ENCODE measurements at regions not wholly inside any gene's neighbourhood (a gene's known extent, or its start where the extent isn't known, plus 50 kb on each side); places are given as distances from the start of the nearest gene placed in this dataset.

DNA sequence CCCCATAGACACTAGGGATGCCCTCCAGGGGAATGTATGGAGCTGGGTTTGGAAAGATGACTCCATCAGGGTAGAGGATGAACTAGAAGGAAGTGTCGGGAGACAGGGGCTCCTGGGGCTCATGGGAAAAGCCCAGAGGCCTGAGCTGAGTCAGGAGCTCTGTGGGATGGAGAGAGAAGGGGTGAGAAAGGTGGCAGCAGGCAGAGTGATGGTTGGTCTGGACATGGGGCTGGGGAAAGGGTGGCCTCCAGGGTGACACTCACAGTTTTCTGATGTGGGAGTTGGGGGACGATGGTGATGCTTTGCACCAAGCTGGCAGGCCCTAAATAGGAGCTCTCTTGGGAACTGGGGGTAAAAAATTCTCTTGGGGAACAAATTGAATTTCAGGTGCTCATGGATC is 213.5 kb upstream of the MVB12B start:
- H3K27ac ChIP-seq (ENCODE audit: control insufficient read depth, insufficient read depth, low read length) = no peak overlapping the region
- no peak overlapping the region for H3K4me2 ChIP-seq (ENCODE audit: control insufficient read depth, extremely low read depth, insufficient read depth, low read depth, low read length)
- H3K36me3 ChIP-seq (ENCODE audit: control insufficient read depth in 2 of 2, extremely low read depth in 1 of 2, insufficient read depth in 2 of 2, low read length in 2 of 2) = no peaks in the 10 kb centered on the region
- DNase-seq (ENCODE audit: low read depth, low spot score) (no peak), FAIRE-seq (no peak)
- H3K4me1 ChIP-seq (ENCODE audit: control insufficient read depth, extremely low read depth, insufficient read depth, low read length) = no peaks in the 10 kb centered on the region
- H4K20me1 ChIP-seq (ENCODE audit: control insufficient read depth, extremely low read depth, insufficient read depth, low read length) = no peaks in the 10 kb centered on the region
- no peaks in the 10 kb centered on the region for H3K9me1 ChIP-seq (ENCODE audit: control insufficient read depth, extremely low read depth, insufficient read depth, low read length)
- no peak overlapping the region for H2AFZ ChIP-seq (ENCODE audit: control insufficient read depth, low read length)
- TF ChIP-seq EZH2 (IDR thresholded peaks at IDR 0.05; ENCODE audit: low read length) = no peak
- TF ChIP-seq, protein P1, sequence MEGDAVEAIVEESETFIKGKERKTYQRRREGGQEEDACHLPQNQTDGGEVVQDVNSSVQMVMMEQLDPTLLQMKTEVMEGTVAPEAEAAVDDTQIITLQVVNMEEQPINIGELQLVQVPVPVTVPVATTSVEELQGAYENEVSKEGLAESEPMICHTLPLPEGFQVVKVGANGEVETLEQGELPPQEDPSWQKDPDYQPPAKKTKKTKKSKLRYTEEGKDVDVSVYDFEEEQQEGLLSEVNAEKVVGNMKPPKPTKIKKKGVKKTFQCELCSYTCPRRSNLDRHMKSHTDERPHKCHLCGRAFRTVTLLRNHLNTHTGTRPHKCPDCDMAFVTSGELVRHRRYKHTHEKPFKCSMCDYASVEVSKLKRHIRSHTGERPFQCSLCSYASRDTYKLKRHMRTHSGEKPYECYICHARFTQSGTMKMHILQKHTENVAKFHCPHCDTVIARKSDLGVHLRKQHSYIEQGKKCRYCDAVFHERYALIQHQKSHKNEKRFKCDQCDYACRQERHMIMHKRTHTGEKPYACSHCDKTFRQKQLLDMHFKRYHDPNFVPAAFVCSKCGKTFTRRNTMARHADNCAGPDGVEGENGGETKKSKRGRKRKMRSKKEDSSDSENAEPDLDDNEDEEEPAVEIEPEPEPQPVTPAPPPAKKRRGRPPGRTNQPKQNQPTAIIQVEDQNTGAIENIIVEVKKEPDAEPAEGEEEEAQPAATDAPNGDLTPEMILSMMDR (optimal IDR thresholded peaks at IDR 0.05 in 1 of 3, IDR thresholded peaks at IDR 0.05 in 1 of 3, conservative IDR thresholded peaks at IDR 0.05 in 1 of 3; ENCODE audit: extremely low read depth in 1 of 3, insufficient read depth in 2 of 3, low read length in 3 of 3) = no peak
- H3K27me3 ChIP-seq (ENCODE audit: control insufficient read depth, extremely low read depth, insufficient read depth, low read length) = peaks cover 12% of the 10 kb centered on the region
- dilution Hi-C loops (cut with MboI; ENCODE audit: extremely low pct_ligation_motif_present, low sequenced_read_pairs) = no loop called here
- no peak overlapping the region for H3K9ac ChIP-seq (ENCODE audit: control insufficient read depth, extremely low read depth, insufficient read depth, low read length)
- H3K9me3 ChIP-seq (ENCODE audit: control insufficient read depth, low read depth, low read length) = no peaks in the 10 kb centered on the region
- H3K4me3 ChIP-seq (ENCODE audit: control insufficient read depth in 2 of 3, extremely low read depth in 1 of 3, insufficient read depth in 2 of 3, low read depth in 1 of 3, low read length in 3 of 3) = no peak overlapping the region
- no peaks in the 10 kb centered on the region for H3K79me2 ChIP-seq (ENCODE audit: control insufficient read depth, insufficient read depth, low read length)

DNA sequence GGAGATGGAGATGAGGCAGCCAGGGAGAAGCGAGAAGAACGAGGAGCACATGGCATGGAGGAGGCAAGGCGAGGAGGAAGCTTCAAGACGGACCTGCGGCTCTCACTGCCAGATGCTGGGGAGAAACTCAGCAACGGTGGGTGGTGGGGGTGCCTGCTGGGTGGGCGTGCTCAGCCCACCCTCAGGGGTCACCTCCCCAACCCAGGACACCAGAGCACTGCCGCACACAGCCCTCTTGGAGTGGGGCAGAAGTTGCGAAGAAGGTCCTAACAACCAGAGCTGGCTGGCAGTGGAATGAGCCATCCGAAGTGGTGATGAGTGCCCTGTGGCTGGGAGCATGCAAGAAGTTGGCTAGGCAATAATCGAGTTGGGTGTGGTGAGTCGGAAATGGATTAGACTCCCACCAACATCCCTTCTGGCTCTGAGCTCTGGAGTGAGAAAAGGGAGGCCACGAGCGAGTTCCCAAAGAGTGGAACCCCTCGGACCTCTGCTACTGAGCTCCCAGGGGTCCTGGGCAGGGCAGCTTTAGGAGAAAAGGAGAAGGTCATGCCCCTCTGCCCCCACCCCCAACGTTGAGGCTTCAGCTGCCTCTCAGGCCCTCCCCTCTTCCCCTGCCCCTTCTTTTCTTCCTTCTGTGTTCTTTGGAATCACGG is 212.7 kb upstream of the MVB12B start:
- Histone ChIP-seq H3K27me3 (ENCODE audit: control insufficient read depth, extremely low read depth, insufficient read depth, low read length) (peaks cover 12% of the 10 kb centered on the region), H3K9ac (ENCODE audit: control insufficient read depth, extremely low read depth, insufficient read depth, low read length) (no peak overlapping the region), H3K9me1 (ENCODE audit: control insufficient read depth, extremely low read depth, insufficient read depth, low read length) (no peaks in the 10 kb centered on the region), H4K20me1 (ENCODE audit: control insufficient read depth, extremely low read depth, insufficient read depth, low read length) (no peaks in the 10 kb centered on the region), H3K27ac (ENCODE audit: control insufficient read depth, insufficient read depth, low read length) (no peak overlapping the region), H3K9me3 (ENCODE audit: control insufficient read depth, low read depth, low read length) (no peaks in the 10 kb centered on the region), H3K4me3 (ENCODE audit: control insufficient read depth in 2 of 3, extremely low read depth in 1 of 3, insufficient read depth in 2 of 3, low read depth in 1 of 3, low read length in 3 of 3) (no peak overlapping the region), H3K4me2 (ENCODE audit: control insufficient read depth, extremely low read depth, insufficient read depth, low read depth, low read length) (no peak overlapping the region), H3K79me2 (ENCODE audit: control insufficient read depth, insufficient read depth, low read length) (no peaks in the 10 kb centered on the region), H2AFZ (ENCODE audit: control insufficient read depth, low read length) (no peak overlapping the region), H3K36me3 (ENCODE audit: control insufficient read depth in 2 of 2, extremely low read depth in 1 of 2, insufficient read depth in 2 of 2, low read length in 2 of 2) (no peaks in the 10 kb centered on the region), H3K4me1 (ENCODE audit: control insufficient read depth, extremely low read depth, insufficient read depth, low read length) (no peaks in the 10 kb centered on the region)
- TF ChIP-seq, protein P1 (optimal IDR thresholded peaks at IDR 0.05 in 1 of 3, IDR thresholded peaks at IDR 0.05 in 1 of 3, conservative IDR thresholded peaks at IDR 0.05 in 1 of 3; ENCODE audit: extremely low read depth in 1 of 3, insufficient read depth in 2 of 3, low read length in 3 of 3) = no peak
- no peak for TF ChIP-seq EZH2 (IDR thresholded peaks at IDR 0.05; ENCODE audit: low read length)
- DNase-seq (ENCODE audit: low read depth, low spot score) (no peak), FAIRE-seq (no peak)
- dilution Hi-C loops (cut with MboI; ENCODE audit: extremely low pct_ligation_motif_present, low sequenced_read_pairs) = no loop called here
